Endothelial cell of umbilical vein (primary cell): ENCODE measurements at regions not wholly inside any gene's neighbourhood (a gene's known extent, or its start where the extent isn't known, plus 50 kb on each side); places are given as distances from the start of the nearest gene placed in this dataset.

ENCODE experiments used
- JUN ChIP-seq: IDR thresholded peaks from 2 replicates; pipeline ENCODE4 v1.6.1; 2011; ENCODE audit warnings: borderline replicate concordance, low read depth; ENCODE audit not compliant: insufficient read length, insufficient read depth
- POLR2A ChIP-seq: IDR thresholded peaks from 2 replicates; pipeline ENCODE4 v1.6.1; 2012; ENCODE audit warnings: low read depth, mild to moderate bottlenecking, control low read depth, low read length
- TF ChIP-seq, protein P1 (sequence below), 2 donors: IDR thresholded peaks; 1 replicate in 1 of 2; 2 replicates in 1 of 2; pipeline ENCODE4 v1.5.1; 2011; ENCODE audit warnings: low read length in 2 of 2, mild to moderate bottlenecking in 2 of 2, moderate library complexity in 2 of 2, control low read depth in 1 of 2, inconsistent platforms in 1 of 2, low read depth in 1 of 2; ENCODE audit not compliant: insufficient read depth in 1 of 2; ENCODE audit errors: extremely low read depth in 1 of 2
- TF ChIP-seq, protein P2 (sequence below): IDR thresholded peaks from 2 replicates; pipeline ENCODE4 v1.6.1; 2011; ENCODE audit not compliant: insufficient read depth, insufficient read length

DNA sequence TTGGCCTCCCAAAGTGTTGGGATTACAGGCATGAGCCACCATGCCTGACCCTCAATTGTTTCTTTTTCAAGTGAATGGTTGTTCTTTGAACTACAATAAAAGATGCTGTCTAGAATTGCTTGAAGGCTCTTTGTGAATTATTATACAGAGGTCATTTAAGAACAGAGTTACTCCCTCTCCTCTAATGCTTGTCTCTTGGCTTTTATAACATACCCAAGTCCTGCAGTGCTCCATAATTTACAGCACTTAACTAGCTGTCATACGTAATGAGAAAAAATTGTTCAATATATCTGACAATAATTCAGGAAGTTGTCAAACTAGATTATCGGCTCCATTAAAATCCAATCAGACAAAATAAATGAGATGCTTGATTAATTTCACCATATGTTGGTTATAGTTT is 823.0 kb upstream of the ATXN7L3B start:
- TF ChIP-seq POLR2A (no peak), JUN (no peak)
- TF ChIP-seq, protein P1, sequence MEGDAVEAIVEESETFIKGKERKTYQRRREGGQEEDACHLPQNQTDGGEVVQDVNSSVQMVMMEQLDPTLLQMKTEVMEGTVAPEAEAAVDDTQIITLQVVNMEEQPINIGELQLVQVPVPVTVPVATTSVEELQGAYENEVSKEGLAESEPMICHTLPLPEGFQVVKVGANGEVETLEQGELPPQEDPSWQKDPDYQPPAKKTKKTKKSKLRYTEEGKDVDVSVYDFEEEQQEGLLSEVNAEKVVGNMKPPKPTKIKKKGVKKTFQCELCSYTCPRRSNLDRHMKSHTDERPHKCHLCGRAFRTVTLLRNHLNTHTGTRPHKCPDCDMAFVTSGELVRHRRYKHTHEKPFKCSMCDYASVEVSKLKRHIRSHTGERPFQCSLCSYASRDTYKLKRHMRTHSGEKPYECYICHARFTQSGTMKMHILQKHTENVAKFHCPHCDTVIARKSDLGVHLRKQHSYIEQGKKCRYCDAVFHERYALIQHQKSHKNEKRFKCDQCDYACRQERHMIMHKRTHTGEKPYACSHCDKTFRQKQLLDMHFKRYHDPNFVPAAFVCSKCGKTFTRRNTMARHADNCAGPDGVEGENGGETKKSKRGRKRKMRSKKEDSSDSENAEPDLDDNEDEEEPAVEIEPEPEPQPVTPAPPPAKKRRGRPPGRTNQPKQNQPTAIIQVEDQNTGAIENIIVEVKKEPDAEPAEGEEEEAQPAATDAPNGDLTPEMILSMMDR (IDR thresholded peaks at IDR 0.05; ENCODE audit: extremely low read depth in 1 of 2, insufficient read depth in 1 of 2, low read depth in 1 of 2, low read length in 2 of 2): no peak
- TF ChIP-seq, protein P2, sequence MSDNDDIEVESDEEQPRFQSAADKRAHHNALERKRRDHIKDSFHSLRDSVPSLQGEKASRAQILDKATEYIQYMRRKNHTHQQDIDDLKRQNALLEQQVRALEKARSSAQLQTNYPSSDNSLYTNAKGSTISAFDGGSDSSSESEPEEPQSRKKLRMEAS: no peak
